ENCODE measurements at regions not wholly inside any gene's neighbourhood (a gene's known extent, or its start where the extent isn't known, plus 50 kb on each side); places are given as distances from the start of the nearest gene placed in this dataset.

DNA sequence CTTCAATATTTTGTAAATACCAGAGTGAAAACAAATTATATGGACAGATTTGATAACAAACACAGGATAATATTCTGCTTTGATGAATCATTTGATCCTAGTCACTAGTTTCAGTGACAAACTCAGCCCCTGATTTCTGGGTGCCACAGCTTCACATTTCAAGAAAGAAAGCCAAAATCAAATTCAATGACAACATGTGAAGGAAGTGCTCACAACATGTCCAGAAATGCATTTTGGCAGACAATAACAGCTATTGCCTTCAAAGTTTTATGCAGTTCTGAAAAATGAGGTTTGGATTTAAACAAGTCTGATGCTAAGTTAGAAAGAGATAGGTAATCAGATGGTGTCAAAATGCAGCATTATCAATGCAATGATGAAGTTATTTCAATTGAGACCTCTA lies 106.9 kb upstream of the PIEZO2 start:
- TF ChIP-seq, protein P1, sequence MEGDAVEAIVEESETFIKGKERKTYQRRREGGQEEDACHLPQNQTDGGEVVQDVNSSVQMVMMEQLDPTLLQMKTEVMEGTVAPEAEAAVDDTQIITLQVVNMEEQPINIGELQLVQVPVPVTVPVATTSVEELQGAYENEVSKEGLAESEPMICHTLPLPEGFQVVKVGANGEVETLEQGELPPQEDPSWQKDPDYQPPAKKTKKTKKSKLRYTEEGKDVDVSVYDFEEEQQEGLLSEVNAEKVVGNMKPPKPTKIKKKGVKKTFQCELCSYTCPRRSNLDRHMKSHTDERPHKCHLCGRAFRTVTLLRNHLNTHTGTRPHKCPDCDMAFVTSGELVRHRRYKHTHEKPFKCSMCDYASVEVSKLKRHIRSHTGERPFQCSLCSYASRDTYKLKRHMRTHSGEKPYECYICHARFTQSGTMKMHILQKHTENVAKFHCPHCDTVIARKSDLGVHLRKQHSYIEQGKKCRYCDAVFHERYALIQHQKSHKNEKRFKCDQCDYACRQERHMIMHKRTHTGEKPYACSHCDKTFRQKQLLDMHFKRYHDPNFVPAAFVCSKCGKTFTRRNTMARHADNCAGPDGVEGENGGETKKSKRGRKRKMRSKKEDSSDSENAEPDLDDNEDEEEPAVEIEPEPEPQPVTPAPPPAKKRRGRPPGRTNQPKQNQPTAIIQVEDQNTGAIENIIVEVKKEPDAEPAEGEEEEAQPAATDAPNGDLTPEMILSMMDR (IDR thresholded peaks at IDR 0.05 in 4 of 5, conservative IDR thresholded peaks at IDR 0.05 in 1 of 5): no peak
- TF ChIP-seq POLR2A (IDR thresholded peaks at IDR 0.05): no peak

Data from gastrocnemius medialis (tissue), 4 donors.